ENCODE measurements at regions not wholly inside any gene's neighbourhood (a gene's known extent, or its start where the extent isn't known, plus 50 kb on each side); places are given as distances from the start of the nearest gene placed in this dataset.
A peak's percentile ranks its signal among the peaks of the same experiment; 100 is the strongest.
"Not testable (repeated sequence)": the region's sequence is repeated elsewhere in the genome, so short reads cannot be mapped to it uniquely, and the experiment has no call there.

GRCh38 chr1:55801481-55801880, 586.3 kb upstream of the USP24 start:
- no peak for DNase-seq

DNA sequence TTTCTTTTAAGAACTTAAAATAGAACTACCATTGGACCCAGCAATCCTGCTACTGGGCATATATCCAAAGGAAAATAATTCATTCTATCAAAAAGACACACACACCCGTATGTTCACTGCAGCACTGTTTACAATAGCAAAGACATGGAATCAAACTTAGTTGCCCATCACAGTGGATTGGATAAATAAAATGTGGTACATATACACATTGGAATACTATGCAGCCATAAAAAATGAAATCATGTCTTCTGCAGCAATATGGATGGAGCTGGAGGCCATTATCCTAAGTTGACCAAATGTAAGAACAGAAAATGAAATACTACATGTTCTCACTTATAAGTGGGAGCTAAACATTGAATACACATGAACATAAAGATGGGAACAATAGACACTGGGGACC, 585.3 kb upstream of the USP24 start:
- no peak for DNase-seq

DNA sequence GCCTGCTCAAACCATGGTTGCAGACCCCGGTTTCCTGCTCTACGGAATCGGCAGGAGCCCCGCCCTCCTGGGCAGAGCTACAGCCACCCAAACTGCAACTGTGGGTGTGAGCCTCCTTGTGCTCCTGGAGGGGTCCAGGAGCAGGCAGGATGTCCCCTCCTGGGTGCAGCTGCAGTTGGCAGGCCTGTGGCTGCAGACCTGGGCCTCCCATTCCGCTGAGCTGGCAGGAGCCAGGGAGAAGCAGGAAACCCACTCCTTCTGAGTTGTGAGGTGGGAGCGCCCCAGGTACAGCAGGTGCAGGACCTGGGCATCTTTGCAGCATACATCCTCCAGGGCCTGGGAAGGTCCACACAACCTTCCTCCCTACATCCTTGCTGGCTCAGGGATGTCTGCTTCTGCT, 578.7 kb upstream of the USP24 start:
- no peak for DNase-seq

GRCh38 chr1:55792870-55793269, 577.7 kb upstream of the USP24 start:
- DNase-seq, result no peak

DNA sequence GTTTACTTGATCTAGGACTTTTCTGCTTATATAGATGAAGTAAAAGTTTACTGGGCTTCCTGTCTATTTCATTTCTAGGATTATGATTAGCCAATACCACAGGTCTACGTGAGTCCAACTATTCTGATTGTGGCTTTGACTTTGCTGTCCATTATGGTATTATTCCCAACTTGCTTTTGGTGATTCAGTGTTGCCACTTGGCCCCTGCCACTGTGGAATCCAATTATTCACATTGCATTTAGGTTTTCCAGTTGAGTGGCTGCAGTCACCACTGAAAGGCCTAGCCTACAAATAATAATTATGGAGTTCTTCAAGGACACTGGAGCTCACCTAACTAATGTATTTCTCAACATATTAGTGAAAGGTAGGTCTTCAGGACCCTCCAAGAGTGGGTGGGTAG, 574.3 kb upstream of the USP24 start:
- DNase-seq, result no peak

DNA sequence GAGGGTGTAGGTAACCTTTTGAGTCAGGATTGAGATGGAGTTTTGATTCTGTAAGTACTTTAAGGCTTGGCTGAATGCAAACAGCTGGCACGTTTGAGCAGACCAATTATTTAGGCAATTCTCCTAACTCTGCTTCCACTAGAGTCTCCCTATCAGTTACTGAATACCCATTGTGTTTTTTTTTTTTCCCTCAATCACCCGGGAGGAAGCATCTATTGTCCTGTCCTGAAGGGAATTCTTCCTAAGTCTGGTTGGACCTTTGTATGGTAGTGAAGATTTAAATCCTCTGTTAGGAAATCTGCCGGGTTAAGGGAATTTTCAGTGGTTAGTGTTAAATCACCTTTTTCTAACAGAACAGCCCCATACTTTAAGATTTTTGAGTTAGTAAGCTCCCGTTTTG, 571.2 kb upstream of the USP24 start:
- no peak for DNase-seq

DNA sequence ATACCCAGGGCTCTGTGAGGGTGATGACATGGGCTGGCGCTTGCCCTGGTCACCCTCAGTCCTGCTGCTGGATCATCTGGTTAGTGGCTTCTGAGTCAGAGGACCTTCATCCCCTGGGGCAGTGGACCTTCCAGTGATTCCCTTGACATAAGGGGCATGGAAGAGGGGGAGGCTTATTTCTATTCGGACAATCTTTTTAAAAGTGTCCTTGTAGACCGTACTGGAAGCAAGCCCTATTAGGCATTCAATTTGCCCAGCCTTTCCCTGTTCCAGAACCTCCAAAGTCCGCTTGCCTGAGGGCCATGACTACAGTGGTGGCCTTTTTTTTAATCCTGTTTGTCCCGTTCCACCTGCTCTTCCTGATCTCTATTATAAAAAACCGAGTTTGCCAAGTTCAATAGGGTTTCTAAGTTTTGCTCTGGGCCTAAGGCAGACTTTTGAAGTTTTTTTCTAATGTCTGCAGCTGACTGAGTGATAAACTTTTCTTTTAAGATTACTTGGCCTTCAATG, 569.8 kb upstream of the USP24 start:
- not testable (repeated sequence) for DNase-seq

DNA sequence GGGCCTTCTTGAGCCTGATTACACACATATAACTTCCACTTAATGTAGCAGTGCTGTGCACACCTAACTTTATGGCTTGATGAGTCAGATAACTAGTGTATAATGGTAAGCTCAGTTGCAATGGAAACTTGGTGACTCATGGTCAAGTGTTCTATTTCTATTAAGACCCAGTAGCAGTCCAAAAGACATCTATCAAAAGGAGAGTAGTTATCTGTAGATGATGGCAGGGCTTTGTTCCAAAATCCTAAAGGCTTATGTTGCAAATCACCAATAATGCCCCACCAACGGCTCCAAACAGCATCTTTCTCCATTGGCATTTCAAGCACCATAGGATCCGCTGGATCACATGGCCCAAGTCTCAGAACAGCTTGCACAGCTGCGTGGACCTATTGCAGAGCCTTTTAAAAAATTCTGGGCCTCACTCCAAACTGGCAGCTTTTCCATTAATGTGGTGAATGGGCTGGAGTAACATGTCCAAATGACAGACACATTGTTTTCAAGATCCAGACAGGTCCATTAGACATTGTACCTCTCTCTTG, 566.8 kb upstream of the USP24 start:
- DNase-seq, result peak; percentile 32

- no peak for DNase-seq
Measured at GRCh38 chr1:55781003-55781402, 565.8 kb upstream of the USP24 start.

- DNase-seq, result no peak
Measured at GRCh38 chr1:55777545-55777944, 562.4 kb upstream of the USP24 start.

DNA sequence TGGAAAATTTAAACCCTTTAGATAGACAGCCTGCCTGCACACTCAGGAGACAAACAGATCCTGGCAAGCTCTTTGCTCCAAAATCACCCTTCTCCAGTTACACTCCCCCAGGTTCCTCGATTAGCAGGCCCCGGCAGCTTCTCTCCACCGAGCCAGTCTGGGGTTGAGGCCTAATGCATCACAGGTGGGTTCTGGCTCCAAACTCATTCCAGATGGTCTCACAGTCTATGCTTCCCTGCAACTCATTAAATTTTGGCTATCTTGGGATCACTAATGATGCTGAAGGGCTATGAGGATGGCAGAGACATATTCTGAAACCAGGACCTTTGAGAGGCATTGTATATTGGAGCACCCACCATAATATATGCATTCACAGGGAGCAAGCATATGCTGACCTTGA, 559.8 kb upstream of the USP24 start:
- DNase-seq, result no peak

- DNase-seq, result no peak
Measured at GRCh38 chr1:55774446-55774845, 559.3 kb upstream of the USP24 start.

DNA sequence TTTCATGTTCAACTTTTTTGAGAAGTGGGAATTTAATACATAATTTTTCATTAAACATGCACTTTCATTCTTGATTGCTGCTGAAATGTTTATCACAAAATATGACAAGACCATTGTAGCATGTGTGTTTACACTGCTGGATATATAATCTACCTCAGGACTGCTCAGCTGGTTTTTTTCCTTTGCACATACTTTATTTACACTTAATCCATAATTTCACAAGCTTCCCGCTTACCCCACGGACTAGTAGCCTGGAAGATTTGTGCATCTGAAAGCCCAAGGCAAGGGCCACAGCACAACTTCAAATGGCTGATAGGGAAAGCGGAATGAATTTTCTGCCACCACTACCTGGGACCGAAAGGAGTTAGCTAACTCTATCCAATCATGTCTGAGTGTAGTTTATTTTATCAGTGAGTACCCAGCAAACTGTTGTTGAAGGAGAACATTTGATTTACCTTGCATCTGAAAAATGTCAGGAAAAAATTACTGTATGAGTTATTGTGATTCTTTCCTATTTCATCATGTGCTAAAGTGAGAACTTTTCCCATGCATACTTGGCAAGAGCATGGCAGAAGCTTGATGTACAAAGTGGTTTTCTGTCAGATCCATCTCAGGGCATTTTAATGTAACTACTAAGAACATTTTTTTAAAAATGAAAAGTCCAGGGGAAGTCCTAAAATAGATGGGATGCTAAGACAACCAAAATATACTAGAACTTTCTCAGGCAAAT, 558.2 kb upstream of the USP24 start:
- DNase-seq, result no peak

DNA sequence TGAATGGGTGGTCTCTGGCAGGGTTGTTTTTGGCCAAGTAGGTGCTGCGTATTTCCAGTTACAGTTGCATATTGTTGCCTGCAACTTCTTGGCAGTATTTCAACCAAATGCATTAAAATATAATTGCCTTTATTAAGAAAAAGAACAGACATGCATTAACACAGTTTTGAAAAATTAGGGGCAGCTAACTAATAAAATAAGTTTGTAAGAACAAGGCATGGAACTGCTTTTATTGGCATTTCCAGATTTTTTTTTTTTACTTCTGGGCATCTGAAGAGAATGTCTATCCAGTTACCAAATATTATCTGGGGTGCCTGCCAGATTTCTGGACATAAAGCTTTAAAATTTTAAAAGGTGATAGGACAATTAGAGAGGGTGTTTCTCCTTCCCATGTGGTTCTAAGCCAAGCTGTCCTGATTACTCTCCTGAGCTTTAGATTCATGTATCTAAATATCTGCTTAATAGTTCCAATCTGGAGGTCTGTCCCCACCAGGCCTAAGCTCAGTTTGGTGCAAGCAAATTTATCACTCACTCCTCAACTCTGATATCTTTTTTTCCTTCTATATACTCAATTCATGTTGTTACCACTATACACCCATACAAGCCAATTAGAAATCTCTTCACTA, 553.3 kb upstream of the USP24 start:
- no peak for DNase-seq

DNA sequence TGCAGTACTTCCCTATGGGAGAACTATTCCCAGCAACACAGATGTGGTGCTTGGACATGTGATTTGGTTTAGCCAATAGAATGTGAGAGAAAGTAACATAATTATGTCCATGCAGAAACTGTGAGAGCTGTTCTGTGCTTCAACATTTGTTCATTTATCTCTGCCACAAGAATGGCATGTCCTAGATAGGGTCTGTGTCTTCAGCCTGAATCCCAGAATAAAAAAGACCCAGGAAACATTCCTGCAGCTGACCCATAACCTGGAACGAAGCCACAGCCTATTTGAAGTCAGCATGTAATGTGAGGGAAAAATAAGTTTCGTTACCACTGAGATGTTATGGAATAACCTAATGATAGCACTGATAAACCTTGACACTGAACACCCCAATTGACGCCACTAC, 552.0 kb upstream of the USP24 start:
- DNase-seq, result no peak

DNA sequence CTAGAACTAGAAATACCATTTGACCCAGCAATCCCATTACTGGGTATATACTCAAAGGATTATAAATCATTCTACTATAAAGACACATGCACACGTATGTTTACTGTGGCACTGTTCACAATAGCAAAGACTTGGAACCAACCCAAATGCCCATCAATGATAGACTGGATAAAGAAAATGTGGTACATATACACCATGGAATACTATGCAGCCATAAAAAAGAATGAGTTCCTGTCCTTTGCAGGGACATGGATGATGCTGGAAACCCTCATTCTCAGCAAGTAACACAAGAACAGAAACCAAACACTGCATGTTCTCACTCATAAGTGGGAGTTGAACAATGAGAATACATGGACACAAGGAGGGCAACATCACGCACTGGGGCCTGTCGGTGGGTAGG, 550.3 kb upstream of the USP24 start:
- not testable (repeated sequence) for DNase-seq

DNA sequence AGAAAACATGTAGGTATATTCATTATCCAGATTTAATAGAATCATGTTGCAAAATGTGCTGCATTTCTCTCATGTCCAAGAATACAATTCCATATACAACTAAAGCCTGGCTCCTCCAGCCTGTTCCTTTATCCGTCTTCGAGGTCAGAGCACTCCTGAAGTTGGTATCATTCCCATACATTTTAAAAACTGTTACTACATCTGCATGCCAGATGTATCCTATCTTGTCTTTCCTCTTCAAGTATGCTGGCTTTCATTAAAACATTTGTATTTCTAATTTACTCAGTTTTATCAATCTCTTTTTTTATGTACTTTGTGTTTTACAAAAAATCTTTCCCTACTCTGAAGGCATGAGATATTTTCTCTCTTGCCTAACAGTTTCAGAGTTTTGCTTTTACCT, 536.6 kb upstream of the USP24 start:
- no peak for DNase-seq

GRCh38 chr1:55750628-55750995, 535.4 kb upstream of the USP24 start:
- no peak for DNase-seq

DNA sequence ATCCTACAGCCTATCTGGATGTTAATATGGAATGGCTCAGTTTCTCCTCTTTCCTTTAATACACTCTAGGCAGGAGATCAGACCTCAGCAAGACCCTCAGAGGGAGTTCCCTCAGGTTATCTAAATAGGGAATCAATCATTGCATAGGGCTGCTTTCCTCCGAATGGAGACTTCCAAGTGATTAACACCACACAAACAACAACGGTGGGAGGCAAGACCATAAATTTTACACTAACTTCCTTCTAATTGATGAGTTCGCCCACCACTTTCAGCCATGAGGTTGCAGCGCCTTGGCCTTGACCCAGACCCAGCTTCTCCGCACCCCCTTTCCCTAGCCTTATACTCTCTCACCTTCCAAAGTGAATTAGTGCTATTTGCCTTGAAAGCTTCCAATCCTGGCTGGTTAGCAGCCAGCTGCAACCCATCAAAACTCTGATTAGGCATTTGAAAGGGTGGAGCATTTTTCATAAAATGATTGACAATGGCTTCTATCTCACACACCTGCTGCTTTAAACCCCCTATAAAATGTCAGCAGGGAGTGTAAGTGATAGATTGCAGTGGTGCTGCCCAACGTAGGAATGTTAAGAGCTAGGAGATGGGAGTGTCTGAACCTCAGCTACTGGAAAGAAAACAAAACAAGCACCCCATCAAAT, 534.9 kb upstream of the USP24 start:
- DNase-seq, result no peak

DNA sequence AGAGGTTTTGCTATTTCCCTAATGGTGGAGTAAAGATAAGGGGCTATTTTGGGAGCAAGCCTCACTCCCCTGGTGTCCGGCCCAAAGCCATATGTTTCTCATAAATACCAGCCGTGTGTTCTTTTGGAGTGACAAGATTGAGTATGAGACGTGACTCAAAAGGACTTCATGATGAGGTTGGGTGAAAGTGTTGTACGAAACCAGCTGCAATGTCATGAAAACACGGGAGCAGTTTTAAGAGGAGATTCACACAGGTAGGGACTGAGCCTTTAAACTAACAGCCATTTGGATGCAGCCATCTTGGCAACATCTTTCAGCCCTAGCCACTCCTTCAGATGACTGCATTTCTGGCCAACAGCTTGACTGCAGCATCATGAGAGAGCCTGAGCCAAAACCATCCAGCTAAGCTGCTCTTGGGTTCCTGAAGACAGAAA, 532.3 kb upstream of the USP24 start:
- DNase-seq, result peak; percentile 46

GRCh38 chr1:55746710-55747109, 531.5 kb upstream of the USP24 start:
- DNase-seq, result no peak

DNA sequence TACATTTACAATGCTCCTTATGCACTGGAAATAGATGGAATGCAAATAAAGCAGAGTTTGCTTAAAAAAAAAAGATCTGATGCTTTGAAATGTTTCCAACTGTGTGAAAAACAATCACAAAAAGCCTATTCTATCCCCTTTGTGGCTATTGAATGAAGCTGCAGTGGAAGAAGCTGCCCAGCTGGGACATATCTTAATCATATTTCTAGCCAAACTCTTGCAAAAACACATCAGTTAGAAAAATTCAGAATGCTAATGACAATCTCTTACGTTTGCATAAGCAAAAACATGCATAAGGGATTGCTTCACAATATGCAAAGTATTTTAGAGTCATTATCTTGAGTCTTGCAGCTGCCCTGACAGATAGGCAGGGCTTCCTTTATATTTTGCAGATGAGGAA, 526.4 kb upstream of the USP24 start:
- DNase-seq, result peak; percentile 35

- no peak for DNase-seq
Measured at GRCh38 chr1:55735106-55735505, 519.9 kb upstream of the USP24 start.

- peak; percentile 49 for DNase-seq
Measured at GRCh38 chr1:55726994-55727393, 511.8 kb upstream of the USP24 start.
